ENCODE measurements at regions not wholly inside any gene's neighbourhood (a gene's known extent, or its start where the extent isn't known, plus 50 kb on each side); places are given as distances from the start of the nearest gene placed in this dataset.

GRCh38 chr15:46646490-46646889, 1011.7 kb downstream of the SQOR start:
- H3K79me2 ChIP-seq (ENCODE audit: control insufficient read depth, insufficient read depth, low read length) = no peaks in the 10 kb centered on the region
- intact Hi-C loops (cut with micrococcal nuclease; ENCODE audit: unreplicated experiment) (no loop called here), in situ Hi-C loops (cut with MboI) (no loop called here)
- ChIA-PET SMC1A (ENCODE audit: uncharacterized antibody, unreplicated experiment) (no interaction called here), RAD21 (ENCODE audit: unreplicated experiment) (no interaction called here), CTCF (no interaction called here), POLR2A (no interaction called here)
- H3K4me3 ChIP-seq = no peak overlapping the region
- BruUV-seq (replicated peaks) = no TSS peak
- no peak overlapping the region for H3K4me2 ChIP-seq (ENCODE audit: control insufficient read depth, insufficient read depth)
- H3K9me3 ChIP-seq (replicated peaks; ENCODE audit: control insufficient read depth, insufficient read depth, low read length) = no peaks in the 10 kb centered on the region
- H3K4me1 ChIP-seq (ENCODE audit: control insufficient read depth, insufficient read depth, low read length) = no peaks in the 10 kb centered on the region
- no peak for TF ChIP-seq MEF2B (IDR thresholded peaks at IDR 0.05; ENCODE audit: partially characterized antibody, poor library complexity, severe bottlenecking)
- TF ChIP-seq SMARCA5 (IDR thresholded peaks at IDR 0.05) = no peak
- no peak for TF ChIP-seq CBX3 (IDR thresholded peaks at IDR 0.05; ENCODE audit: borderline replicate concordance, low read depth)
- no peak for TF ChIP-seq CBX5 (IDR thresholded peaks at IDR 0.05; ENCODE audit: low read depth)
- TF ChIP-seq ZSCAN29 (IDR thresholded peaks at IDR 0.05) = no peak
- no peak for TF ChIP-seq NR2F1 (conservative IDR thresholded peaks at IDR 0.05)
- H3K9ac ChIP-seq (ENCODE audit: control insufficient read depth, insufficient read depth, low read length) = no peak overlapping the region
- no peak overlapping the region for H3K27ac ChIP-seq (ENCODE audit: control insufficient read depth, insufficient read depth)
- WGBS (ENCODE audit: insufficient coverage, insufficient replicate concordance, low lambda C conversion rate, missing lambda C conversion rate) = 3% methylated on average over 1 of the region's 1 CpG
- H2AFZ ChIP-seq (ENCODE audit: control insufficient read depth, low read depth, low read length) = no peak overlapping the region
- H3K36me3 ChIP-seq (ENCODE audit: control insufficient read depth in 2 of 2, insufficient read depth in 2 of 2, low read length in 1 of 2) = no peaks in the 10 kb centered on the region
- ATAC-seq (no peak), DNase-seq (ENCODE audit: low read depth, low spot score) (no peak), FAIRE-seq (no peak)
- H3K27me3 ChIP-seq (replicated peaks in 1 of 2; ENCODE audit: control insufficient read depth in 2 of 2, insufficient read depth in 2 of 2, low read length in 1 of 2) = no peaks in the 10 kb centered on the region
- no peaks in the 10 kb centered on the region for H4K20me1 ChIP-seq (ENCODE audit: control insufficient read depth, insufficient read depth)

GRCh38 chr15:46647046-46647445, 1012.2 kb downstream of the SQOR start:
- no TSS peak for BruUV-seq (replicated peaks)
- RAD21 ChIA-PET (ENCODE audit: unreplicated experiment) = no interaction called here
- no peaks in the 10 kb centered on the region for H3K9me3 ChIP-seq (replicated peaks; ENCODE audit: control insufficient read depth, insufficient read depth, low read length)
- 38% methylated on average over 1 of the region's 1 CpG for whole genome bisulfite sequencing (ENCODE audit: insufficient coverage, insufficient replicate concordance, low lambda C conversion rate, missing lambda C conversion rate)
- CTCF ChIA-PET = no interaction called here
- TF ChIP-seq ATF7 (IDR thresholded peaks at IDR 0.05; ENCODE audit: low read depth) (no peak), EED (IDR thresholded peaks at IDR 0.05; ENCODE audit: low read depth) (no peak), TCF7 (IDR thresholded peaks at IDR 0.05; ENCODE audit: borderline replicate concordance) (no peak), FOS (IDR thresholded peaks at IDR 0.05; ENCODE audit: borderline replicate concordance, extremely low read depth, insufficient read length) (no peak), RB1 (IDR thresholded peaks at IDR 0.05; ENCODE audit: borderline replicate concordance) (no peak), CEBPZ (IDR thresholded peaks at IDR 0.05; ENCODE audit: low read depth, low read length) (no peak), SP1 (IDR thresholded peaks at IDR 0.05; ENCODE audit: low read depth, low read length) (no peak), MEF2B (IDR thresholded peaks at IDR 0.05; ENCODE audit: partially characterized antibody, poor library complexity, severe bottlenecking) (no peak), TBL1XR1 (IDR thresholded peaks at IDR 0.05; ENCODE audit: low read depth, low read length) (no peak)
- in situ Hi-C loops (cut with MboI) (no loop called here), intact Hi-C loops (cut with micrococcal nuclease; ENCODE audit: unreplicated experiment) (no loop called here)
- no peak overlapping the region for H3K4me2 ChIP-seq (ENCODE audit: control insufficient read depth, insufficient read depth)
- no peak overlapping the region for H2AFZ ChIP-seq (ENCODE audit: control insufficient read depth, low read depth, low read length)
- POLR2A ChIA-PET = no interaction called here
- no peak overlapping the region for H3K27ac ChIP-seq (ENCODE audit: control insufficient read depth, insufficient read depth)
- no peaks in the 10 kb centered on the region for H3K79me2 ChIP-seq (ENCODE audit: control insufficient read depth, insufficient read depth, low read length)
- ATAC-seq (no peak), FAIRE-seq (no peak), DNase-seq (ENCODE audit: low read depth, low spot score) (no peak)
- no peaks in the 10 kb centered on the region for H3K4me1 ChIP-seq (ENCODE audit: control insufficient read depth, insufficient read depth, low read length)
- no peaks in the 10 kb centered on the region for H3K27me3 ChIP-seq (replicated peaks in 1 of 2; ENCODE audit: control insufficient read depth in 2 of 2, insufficient read depth in 2 of 2, low read length in 1 of 2)
- H3K36me3 ChIP-seq (ENCODE audit: control insufficient read depth in 2 of 2, insufficient read depth in 2 of 2, low read length in 1 of 2) = no peaks in the 10 kb centered on the region
- SMC1A ChIA-PET (ENCODE audit: uncharacterized antibody, unreplicated experiment) = no interaction called here
- no peak overlapping the region for H3K4me3 ChIP-seq
- H4K20me1 ChIP-seq (ENCODE audit: control insufficient read depth, insufficient read depth) = no peaks in the 10 kb centered on the region
- no peak overlapping the region for H3K9ac ChIP-seq (ENCODE audit: control insufficient read depth, insufficient read depth, low read length)

Data from GM12878 (cell line).